Natural killer cell (primary cell): ENCODE measurements at regions not wholly inside any gene's neighbourhood (a gene's known extent, or its start where the extent isn't known, plus 50 kb on each side); places are given as distances from the start of the nearest gene placed in this dataset.

Experiments
- ATAC-seq, 3 donors: fragments of 150-1000 bp in 2 of 3; fragments of 200-7000 bp in 1 of 3; cut with Tn5 transposase; 1 replicate in 1 of 3; 2 replicates in 2 of 3; pipeline ENCODE4 v1.10.0; 2021; ENCODE audit warnings: mild to moderate bottlenecking in 2 of 3, moderate library complexity in 2 of 3
- DNase-seq, 2 donors: peaks; one replicate each; pipeline versions ENCODE4 v3.0.0 to v3.0.0-alpha.2; 2013 to 2021; ENCODE audit warnings: mixed read lengths in 1 of 2
- H3K27ac ChIP-seq: one replicate; pipeline ENCODE4 v1.5.1; 2013; ENCODE audit warnings: mild to moderate bottlenecking, low read length
- H3K27me3 ChIP-seq: one replicate; pipeline ENCODE4 v1.6.1; 2013; ENCODE audit warnings: low read length; ENCODE audit not compliant: control insufficient read depth, insufficient read depth
- H3K36me3 ChIP-seq: one replicate; pipeline ENCODE4 v1.6.1; 2013; ENCODE audit warnings: low read length; ENCODE audit not compliant: control insufficient read depth, insufficient read depth
- H3K4me1 ChIP-seq: one replicate; pipeline ENCODE4 v1.6.1; 2013; ENCODE audit warnings: low read length; ENCODE audit not compliant: control insufficient read depth, insufficient read depth
- H3K4me3 ChIP-seq: one replicate; pipeline ENCODE4 v1.5.1; 2013; ENCODE audit warnings: low read length
- H3K9me3 ChIP-seq: one replicate; pipeline ENCODE4 v1.6.1; 2013; ENCODE audit warnings: low read length; ENCODE audit not compliant: control insufficient read depth, insufficient read depth
- H3K27ac Mint-ChIP-seq, 2 donors: one replicate each; pipeline ENCODE4 v1.8.0; 2022; ENCODE audit warnings: mild to moderate bottlenecking in 2 of 2, mixed read lengths in 2 of 2, moderate library complexity in 1 of 2
- H3K27me3 Mint-ChIP-seq, 2 donors: one replicate each; pipeline ENCODE4 v1.8.0; 2022; ENCODE audit warnings: low read depth in 2 of 2, mixed read lengths in 2 of 2
- H3K36me3 Mint-ChIP-seq: one replicate; pipeline ENCODE4 v1.8.0; 2022; ENCODE audit warnings: mixed read lengths
- H3K4me1 Mint-ChIP-seq, 2 donors: one replicate each; pipeline ENCODE4 v1.8.0; 2022; ENCODE audit warnings: mixed read lengths in 2 of 2
- H3K4me3 Mint-ChIP-seq: one replicate; pipeline ENCODE4 v1.8.0; 2022; ENCODE audit warnings: mild to moderate bottlenecking, moderate library complexity, mixed read lengths
- H3K9me3 Mint-ChIP-seq, 2 donors: one replicate each; pipeline ENCODE4 v1.8.0; 2022; ENCODE audit warnings: mixed read lengths in 2 of 2
- CTCF ChIP-seq: fragments of 200-600 bp; IDR thresholded peaks from one replicate; pipeline ENCODE4 v1.8.0; 2022; ENCODE audit warnings: antibody characterized with exemption
- WGBS: methylation state at CpG from one replicate; pipeline ENCODE4 v1.1.7; 2013; ENCODE audit warnings: missing lambda C conversion rate; ENCODE audit not compliant: insufficient coverage; 5-methylcytosine and 5-hydroxymethylcytosine counted together
- intact Hi-C: fragments of 100-400 bp; cut with micrococcal nuclease; formaldehyde crosslinking; loops from one replicate; pipeline ENCODE4 v1.14.2; 2022

- intact Hi-C loops: no loop called here
- no peak for ATAC-seq
- Histone ChIP-seq H3K9me3 (no peaks in the 10 kb centered on the region), H3K4me1 (no peaks in the 10 kb centered on the region), H3K4me3 (no peak overlapping the region), H3K36me3 (no peaks in the 10 kb centered on the region), H3K27ac (no peak overlapping the region), H3K27me3 (no peaks in the 10 kb centered on the region)
- Mint-ChIP-seq H3K4me3 (no peak overlapping the region), H3K9me3 (peaks cover 14 to 23% of the 10 kb centered on the region in 2 donors), H3K27me3 (no peaks in the 10 kb centered on the region), H3K36me3 (no peaks in the 10 kb centered on the region), H3K4me1 (no peaks in the 10 kb centered on the region), H3K27ac (no peak overlapping the region)
- WGBS: 100% methylated on average over 2 of the region's 3 CpGs
- no peak for DNase-seq
- TF ChIP-seq CTCF: no peak
Measured at GRCh38 chr3:79902151-79902550, 134.4 kb upstream of the ROBO1 start.

GRCh38 chr3:79898907-79899306 lies 131.1 kb upstream of the ROBO1 start:
- no peaks in the 10 kb centered on the region for H3K4me1 ChIP-seq
- no peak overlapping the region for H3K4me3 ChIP-seq
- DNase-seq (no peak), ATAC-seq (no peak)
- H3K4me1 Mint-ChIP-seq: no peaks in the 10 kb centered on the region
- H3K4me3 Mint-ChIP-seq: no peak overlapping the region
- H3K36me3 ChIP-seq: no peaks in the 10 kb centered on the region
- no peaks in the 10 kb centered on the region for H3K9me3 ChIP-seq
- no peak for TF ChIP-seq CTCF
- 75% methylated on average over 3 of the region's 4 CpGs for WGBS
- intact Hi-C loops: no loop called here
- no peaks in the 10 kb centered on the region for H3K36me3 Mint-ChIP-seq
- no peak overlapping the region for H3K27ac Mint-ChIP-seq
- no peaks in the 10 kb centered on the region for H3K27me3 Mint-ChIP-seq
- H3K9me3 Mint-ChIP-seq: peaks cover 12 to 21% of the 10 kb centered on the region in 2 donors
- H3K27ac ChIP-seq: no peak overlapping the region
- no peaks in the 10 kb centered on the region for H3K27me3 ChIP-seq

- Histone ChIP-seq H3K9me3 (no peaks in the 10 kb centered on the region), H3K4me3 (no peak overlapping the region), H3K27ac (no peak overlapping the region), H3K36me3 (no peaks in the 10 kb centered on the region), H3K4me1 (no peaks in the 10 kb centered on the region), H3K27me3 (no peaks in the 10 kb centered on the region)
- H3K4me3 Mint-ChIP-seq: no peak overlapping the region
- DNase-seq (no peak), ATAC-seq (no peak)
- H3K27me3 Mint-ChIP-seq: no peaks in the 10 kb centered on the region
- intact Hi-C loops: no loop called here
- H3K27ac Mint-ChIP-seq: no peak overlapping the region
- TF ChIP-seq CTCF: no peak
- H3K9me3 Mint-ChIP-seq: peaks cover 8 to 15% of the 10 kb centered on the region in 2 donors
- WGBS: no CpG with 5 or more reads among the region's 1 CpG
- no peaks in the 10 kb centered on the region for H3K4me1 Mint-ChIP-seq
- no peaks in the 10 kb centered on the region for H3K36me3 Mint-ChIP-seq
Measured at GRCh38 chr3:79896086-79896485, 128.3 kb upstream of the ROBO1 start.

GRCh38 chr3:79887213-79887612 lies 119.4 kb upstream of the ROBO1 start:
- intact Hi-C loops: no loop called here
- no peaks in the 10 kb centered on the region for H3K27me3 Mint-ChIP-seq
- Histone ChIP-seq H3K4me3 (no peak overlapping the region), H3K36me3 (no peaks in the 10 kb centered on the region), H3K9me3 (peaks cover 8% of the 10 kb centered on the region), H3K4me1 (no peaks in the 10 kb centered on the region), H3K27me3 (no peaks in the 10 kb centered on the region), H3K27ac (no peak overlapping the region)
- ATAC-seq (no peak), DNase-seq (no peak)
- no peak for TF ChIP-seq CTCF
- H3K36me3 Mint-ChIP-seq: peaks cover 5% of the 10 kb centered on the region
- H3K4me1 Mint-ChIP-seq: no peaks in the 10 kb centered on the region
- WGBS: no CpG with 5 or more reads among the region's 2 CpGs
- H3K27ac Mint-ChIP-seq: no peak overlapping the region
- H3K9me3 Mint-ChIP-seq: peaks cover 3 to 14% of the 10 kb centered on the region in 2 donors
- H3K4me3 Mint-ChIP-seq: no peak overlapping the region
